H1 (cell line): ENCODE measurements at regions not wholly inside any gene's neighbourhood (a gene's known extent, or its start where the extent isn't known, plus 50 kb on each side); places are given as distances from the start of the nearest gene placed in this dataset.

ENCODE experiments used
- CTCF ChIA-PET: fragments of 300-600 bp; sonication (Branson Sonifier 250); formaldehyde crosslinking; loops from one replicate; lab custom pipeline; 2021; ENCODE audit not compliant: partially characterized antibody; lab: Charles Lee
- POLR2A ChIA-PET: fragments of 300-600 bp; sonication (Branson Sonifier 250); formaldehyde crosslinking; loops from one replicate; lab custom pipeline; 2021; ENCODE audit warnings: inconsistent platforms; ENCODE audit not compliant: partially characterized antibody; lab: Charles Lee
- DNase-seq, 2 experiments: peaks; one replicate each; pipeline versions ENCODE4 v3.0.0 to v3.0.0-alpha.2; 2010 to 2022; ENCODE audit warnings: low spot score in 2 of 2, low read depth in 1 of 2, mixed read lengths in 1 of 2
- FAIRE-seq: peaks from 2 replicates; lab custom pipeline; 2011; peaks lifted over from hg19 to GRCh38; lab: Jason Lieb, UNC
- H2AFZ ChIP-seq: 2 replicates; pipeline ENCODE4 v1.8.1; 2012; ENCODE audit warnings: low read length, inconsistent platforms
- H2AK5ac ChIP-seq: 2 replicates; pipeline ENCODE4 v1.6.1; 2013; ENCODE audit warnings: low read depth, low read length
- H2BK120ac ChIP-seq: replicated peaks from 2 replicates; pipeline ENCODE3; 2013; ENCODE audit warnings: low read depth, low read length, inconsistent platforms
- H2BK12ac ChIP-seq: 2 replicates; pipeline ENCODE4 v1.6.1; 2013; ENCODE audit warnings: low read depth, low read length
- H2BK15ac ChIP-seq: 2 replicates; pipeline ENCODE4 v1.6.1; 2013; ENCODE audit warnings: low read length
- H2BK20ac ChIP-seq: 2 replicates; pipeline ENCODE4 v1.6.1; 2013; ENCODE audit warnings: low read length
- H2BK5ac ChIP-seq: 2 replicates; pipeline ENCODE4 v1.6.1; 2013; ENCODE audit warnings: low read depth, low read length
- H3K14ac ChIP-seq: 2 replicates; pipeline ENCODE4 v1.6.1; 2013; ENCODE audit warnings: inconsistent platforms; ENCODE audit not compliant: insufficient read length
- H3K18ac ChIP-seq: 2 replicates; pipeline ENCODE4 v1.6.1; 2013; ENCODE audit warnings: low read length; ENCODE audit errors: extremely low read depth
- H3K23ac ChIP-seq: 2 replicates; pipeline ENCODE4 v1.6.1; 2013; ENCODE audit warnings: inconsistent platforms; ENCODE audit not compliant: insufficient read length
- H3K23me2 ChIP-seq: 2 replicates; pipeline ENCODE4 v1.6.1; 2013; ENCODE audit warnings: low read depth, low read length
- H3K27ac ChIP-seq: 2 replicates; pipeline ENCODE4 v1.6.1; 2011; ENCODE audit warnings: low read depth, low read length, inconsistent platforms
- H3K27me3 ChIP-seq, 4 experiments: replicated peaks in 1 of 4; 1 replicate in 1 of 4; 2 replicates in 3 of 4; pipeline versions ENCODE4 v1.6.1 to v1.8.1; 2011 to 2013; ENCODE audit warnings: low read length in 3 of 4, mild to moderate bottlenecking in 3 of 4, inconsistent platforms in 2 of 4, mixed read lengths in 2 of 4, moderate library complexity in 1 of 4; ENCODE audit not compliant: control insufficient read depth in 3 of 4, insufficient read depth in 3 of 4; ENCODE audit errors: extremely low read depth in 1 of 4
- H3K36me3 ChIP-seq, 4 experiments: 2 replicates each; pipeline versions ENCODE4 v1.6.1 to v1.8.1; 2011 to 2013; ENCODE audit warnings: mild to moderate bottlenecking in 4 of 4, low read length in 3 of 4, moderate library complexity in 2 of 4, control low read depth in 1 of 4, inconsistent platforms in 1 of 4; ENCODE audit not compliant: insufficient read depth in 4 of 4, control insufficient read depth in 2 of 4
- H3K4ac ChIP-seq: replicated peaks from 2 replicates; pipeline ENCODE3; 2013; ENCODE audit warnings: low read length, low read depth, mixed read lengths, inconsistent platforms; ENCODE audit not compliant: insufficient read length
- H3K4me1 ChIP-seq, 4 experiments: replicated peaks in 1 of 4; 1 replicate in 1 of 4; 2 replicates in 3 of 4; pipeline versions ENCODE4 v1.6.1 to v1.8.1; 2011 to 2013; ENCODE audit warnings: low read length in 3 of 4, inconsistent platforms in 2 of 4, mixed read lengths in 1 of 4; ENCODE audit not compliant: insufficient read depth in 4 of 4, control insufficient read depth in 3 of 4
- H3K4me2 ChIP-seq, 2 experiments: 2 replicates each; pipeline versions ENCODE4 v1.6.1 to v1.8.1; 2011 to 2013; ENCODE audit warnings: low read depth in 2 of 2, low read length in 2 of 2, control low read depth in 1 of 2, inconsistent platforms in 1 of 2, mild to moderate bottlenecking in 1 of 2; ENCODE audit not compliant: insufficient read depth in 1 of 2
- H3K4me3 ChIP-seq, 4 experiments: fragments of 200-600, 300-600 bp in 1 of 4; sonication (generic), shearing (Covaris generic), sonication (Bioruptor Twin) in 1 of 4; 2 replicates each; pipeline versions ENCODE4 v1.5.1 to v1.8.1; 2011 to 2016; ENCODE audit warnings: low read length in 4 of 4, low read depth in 3 of 4, control low read depth in 2 of 4, inconsistent platforms in 2 of 4, mild to moderate bottlenecking in 2 of 4, mixed read lengths in 1 of 4, moderate library complexity in 1 of 4; ENCODE audit not compliant: insufficient read depth in 2 of 4; ENCODE audit errors: extremely low read depth in 1 of 4
- H3K56ac ChIP-seq: replicated peaks from 2 replicates; pipeline ENCODE3; 2013; ENCODE audit warnings: low read depth, mild to moderate bottlenecking, mixed read lengths, low read length, inconsistent platforms; ENCODE audit not compliant: insufficient read length
- H3K79me1 ChIP-seq: 2 replicates; pipeline ENCODE4 v1.6.1; 2013; ENCODE audit warnings: low read depth, low read length, control low read depth
- H3K79me2 ChIP-seq, 2 experiments: 2 replicates each; pipeline versions ENCODE4 v1.6.1 to v1.8.1; 2012 to 2013; ENCODE audit warnings: low read length in 2 of 2, mild to moderate bottlenecking in 2 of 2, inconsistent platforms in 1 of 2; ENCODE audit not compliant: insufficient read depth in 2 of 2, control insufficient read depth in 1 of 2
- H3K9ac ChIP-seq, 4 experiments: replicated peaks in 1 of 4; 1 replicate in 1 of 4; 2 replicates in 3 of 4; pipeline versions ENCODE4 v1.6.1 to v1.8.1; 2011 to 2013; ENCODE audit warnings: low read depth in 3 of 4, low read length in 3 of 4, control low read depth in 2 of 4, mild to moderate bottlenecking in 2 of 4, moderate library complexity in 2 of 4, inconsistent platforms in 1 of 4; ENCODE audit errors: extremely low read depth in 1 of 4
- H3K9me3 ChIP-seq, 2 experiments: 2 replicates each; pipeline versions ENCODE4 v1.6.1 to v1.8.1; 2012 to 2013; ENCODE audit warnings: mild to moderate bottlenecking in 2 of 2, moderate library complexity in 2 of 2, control low read depth in 1 of 2, inconsistent platforms in 1 of 2, low read depth in 1 of 2, low read length in 1 of 2, mixed read lengths in 1 of 2; ENCODE audit not compliant: insufficient read depth in 2 of 2
- H4K20me1 ChIP-seq, 2 experiments: replicated peaks in 1 of 2; 2 replicates each; pipeline versions ENCODE3 to v1.8.1; 2011 to 2013; ENCODE audit warnings: inconsistent platforms in 2 of 2, low read length in 2 of 2, mild to moderate bottlenecking in 1 of 2; ENCODE audit not compliant: insufficient read depth in 2 of 2, control insufficient read depth in 1 of 2
- H4K5ac ChIP-seq: 2 replicates; pipeline ENCODE4 v1.6.1; 2013; ENCODE audit warnings: low read length, low read depth, mixed read lengths, inconsistent platforms; ENCODE audit not compliant: insufficient read length
- H4K8ac ChIP-seq: 2 replicates; pipeline ENCODE4 v1.8.0; 2013; ENCODE audit warnings: mild to moderate bottlenecking, moderate library complexity, low read length, inconsistent platforms; ENCODE audit not compliant: insufficient read depth; ENCODE audit errors: extremely low read depth
- H4K91ac ChIP-seq: replicated peaks from 2 replicates; pipeline ENCODE3; 2013; ENCODE audit warnings: low read length, mixed read lengths, inconsistent platforms; ENCODE audit not compliant: insufficient read length
- ASH2L ChIP-seq: fragments of 200-600, 300-600 bp; sonication (generic); IDR thresholded peaks from one replicate; pipeline ENCODE4 v1.7.1; 2017; ENCODE audit warnings: low read length
- ATF2 ChIP-seq: IDR thresholded peaks from 2 replicates; pipeline ENCODE4 v1.6.1; 2012; ENCODE audit warnings: low read length, inconsistent platforms
- E2F6 ChIP-seq: IDR thresholded peaks from 2 replicates; pipeline ENCODE4 v1.6.1; 2012; ENCODE audit warnings: inconsistent platforms
- EP300 ChIP-seq, 2 experiments: IDR thresholded peaks; 1 replicate in 1 of 2; 2 replicates in 1 of 2; pipeline ENCODE4 v1.6.1; 2011 to 2012; ENCODE audit warnings: low read depth in 2 of 2, low read length in 2 of 2, mild to moderate bottlenecking in 2 of 2, borderline replicate concordance in 1 of 2, inconsistent platforms in 1 of 2, moderate library complexity in 1 of 2
- EZH2 ChIP-seq: fragments of 200-600 bp; sonication (generic); IDR thresholded peaks from 2 replicates; pipeline ENCODE4 v1.7.1; 2012; ENCODE audit warnings: low read depth, mild to moderate bottlenecking, moderate library complexity, low read length, inconsistent platforms; ENCODE audit not compliant: severe bottlenecking
- HDAC6 ChIP-seq: IDR thresholded peaks from one replicate; pipeline ENCODE4 v1.7.1; 2012; ENCODE audit warnings: low read depth, mild to moderate bottlenecking, inconsistent platforms, low read length, moderate library complexity
- JUND ChIP-seq: IDR thresholded peaks from 2 replicates; pipeline ENCODE4 v1.6.1; 2011; ENCODE audit warnings: mild to moderate bottlenecking, improper control_type of control experiment, low read length
- KDM4A ChIP-seq: IDR thresholded peaks from one replicate; pipeline ENCODE4 v1.7.1; 2012; ENCODE audit warnings: low read depth, mild to moderate bottlenecking, moderate library complexity, low read length, inconsistent platforms; ENCODE audit not compliant: severe bottlenecking
- MAFK ChIP-seq: IDR thresholded peaks from 2 replicates; pipeline ENCODE4 v1.6.1; 2012; ENCODE audit warnings: low read depth, mild to moderate bottlenecking, improper control_type of control experiment, low read length
- SIN3A ChIP-seq, 2 experiments: IDR thresholded peaks in 1 of 2; conservative IDR thresholded peaks in 1 of 2; 2 replicates each; pipeline ENCODE4 v1.6.1; 2011 to 2012; ENCODE audit warnings: low read length in 2 of 2, improper control_type of control experiment in 1 of 2, low read depth in 1 of 2, mild to moderate bottlenecking in 1 of 2
- SUZ12 ChIP-seq: fragments of 200-600 bp; sonication (generic); IDR thresholded peaks from 2 replicates; pipeline ENCODE4 v1.6.1; 2012; ENCODE audit warnings: mild to moderate bottlenecking, inconsistent platforms, low read length, moderate library complexity, mixed read lengths
- TAF7 ChIP-seq: optimal IDR thresholded peaks from 2 replicates; pipeline ENCODE3; 2011; ENCODE audit warnings: low read depth, mild to moderate bottlenecking, inconsistent platforms, low read length, moderate library complexity, borderline replicate concordance
- WGBS, 2 experiments: shearing (Covaris generic) in 1 of 2; methylation state at CpG; one replicate each; pipeline versions ENCODE4 v1.1.6 to v1.1.7; 2013 to 2015; ENCODE audit warnings: low lambda C conversion rate in 2 of 2, mixed read lengths in 2 of 2, inconsistent platforms in 1 of 2, low coverage in 1 of 2, missing lambda C conversion rate in 1 of 2; ENCODE audit not compliant: insufficient replicate concordance in 2 of 2, insufficient coverage in 1 of 2, insufficient read length in 1 of 2; ENCODE audit errors: extremely low coverage in 1 of 2, missing lambda C conversion rate in 1 of 2; 5-methylcytosine and 5-hydroxymethylcytosine counted together

GRCh38 chr13:64958106-64958505 is 2272.0 kb downstream of the PCDH9 start:
- ChIA-PET POLR2A (no interaction called here), CTCF (no interaction called here)
- Histone ChIP-seq H3K4ac (no peak overlapping the region), H4K20me1 (no peaks in the 10 kb centered on the region), H3K79me1 (no peaks in the 10 kb centered on the region), H4K8ac (no peak overlapping the region; the same call in 1 of the 2 replicates), H3K9ac (no peak overlapping the region), H3K4me3 (no peak overlapping the region), H3K9me3 (no peaks in the 10 kb centered on the region; a peak in 1 of 4 replicates), H3K23ac (no peak overlapping the region), H2BK5ac (no peak overlapping the region), H3K36me3 (no peaks in the 10 kb centered on the region), H2BK12ac (no peak overlapping the region), H2BK20ac (no peak overlapping the region), H2BK120ac (no peak overlapping the region), H2AFZ (no peak overlapping the region), H3K4me2 (no peak overlapping the region), H3K56ac (no peak overlapping the region), H4K91ac (no peak overlapping the region), H3K18ac (no peak overlapping the region), H2AK5ac (no peak overlapping the region), H4K5ac (no peak overlapping the region), H3K27me3 (no peaks in the 10 kb centered on the region), H3K4me1 (no peaks in the 10 kb centered on the region), H2BK15ac (no peak overlapping the region), H3K79me2 (no peaks in the 10 kb centered on the region), H3K14ac (no peak overlapping the region), H3K27ac (no peak overlapping the region), H3K23me2 (no peaks in the 10 kb centered on the region)
- WGBS, 2 experiments, result 93% methylated on average over 16 of the region's 16 CpGs; no CpG with 5 or more reads in 1 of the 2 experiments
- FAIRE-seq (no peak), DNase-seq (no peak)
- TF ChIP-seq SUZ12 (no peak), JUND (no peak), TAF7 (no peak), EZH2 (no peak), MAFK (no peak), ATF2 (no peak), KDM4A (no peak), SIN3A (conservative IDR thresholded peaks at IDR 0.05 in 1 of 2, IDR thresholded peaks at IDR 0.05 in 1 of 2; ENCODE audit: low read depth in 1 of 2, low read length in 2 of 2) (no peak), E2F6 (no peak), EP300 (IDR thresholded peaks at IDR 0.05; ENCODE audit: borderline replicate concordance in 1 of 2, low read depth in 2 of 2, low read length in 2 of 2) (no peak), HDAC6 (no peak), ASH2L (no peak)
